ENCODE measurements at regions not wholly inside any gene's neighbourhood (a gene's known extent, or its start where the extent isn't known, plus 50 kb on each side); places are given as distances from the start of the nearest gene placed in this dataset.

DNA sequence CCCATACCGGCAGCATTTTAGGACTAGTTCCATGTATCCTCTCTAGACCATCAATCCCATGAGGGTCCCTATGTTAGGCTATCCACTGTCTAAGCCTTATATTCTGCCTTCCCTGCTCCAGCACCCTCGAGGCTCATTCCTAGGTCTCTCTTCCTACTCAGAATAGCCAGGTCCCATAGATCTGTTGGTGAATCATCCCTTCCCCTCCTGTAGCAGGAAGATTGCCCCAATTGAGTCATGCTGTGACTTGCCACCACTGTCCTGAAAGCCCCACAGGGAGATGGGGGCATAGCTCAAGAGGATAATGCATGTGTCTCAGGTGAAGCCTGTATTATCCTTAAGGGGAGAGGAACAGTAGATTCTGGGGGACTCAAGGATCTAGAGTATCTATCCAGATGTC lies 143.1 kb upstream of the MOCS1 start:
- DNase-seq (ENCODE audit: low read depth in 2 of 2), result no peak

GRCh38 chr6:40075056-40075590 lies 140.9 kb upstream of the MOCS1 start:
- DNase-seq (ENCODE audit: low read depth in 2 of 2), result no peak

DNA sequence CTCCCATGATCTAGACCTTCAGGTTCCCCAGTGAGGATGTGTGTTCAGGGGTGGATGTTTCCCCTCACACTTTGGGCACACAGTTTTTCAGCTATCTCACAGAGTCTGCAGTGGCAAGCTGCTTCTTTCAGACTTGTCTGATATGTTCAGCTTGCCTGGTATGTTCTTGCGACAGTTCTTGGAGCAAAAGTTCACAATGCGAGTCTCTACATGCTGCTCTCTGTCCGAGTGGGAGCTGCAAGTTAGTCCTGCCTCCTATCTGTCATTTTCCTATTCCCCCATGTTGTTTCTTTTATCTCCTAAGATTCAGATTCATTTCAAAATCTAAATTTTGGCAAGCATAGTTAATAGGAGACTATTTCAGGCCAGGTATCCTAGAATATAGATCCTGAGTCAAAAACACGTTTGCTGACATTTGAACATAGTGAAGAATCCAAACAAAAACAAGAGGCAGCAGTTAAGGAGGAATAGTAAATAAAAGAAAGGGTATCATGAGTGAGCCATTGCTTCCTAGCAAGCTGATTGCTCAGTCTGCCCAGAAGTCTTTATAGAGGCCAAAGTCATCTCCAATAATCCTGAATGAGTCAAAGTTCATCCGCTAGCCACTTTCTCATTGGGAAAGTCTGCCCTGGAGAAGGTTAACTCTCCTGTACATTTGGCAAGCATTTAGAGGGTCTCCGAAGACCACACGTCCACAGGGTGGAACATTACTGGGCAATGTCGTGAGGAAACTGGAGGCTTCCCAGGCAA lies 140.2 kb upstream of the MOCS1 start:
- no peak for DNase-seq (ENCODE audit: low read depth in 2 of 2)

DNA sequence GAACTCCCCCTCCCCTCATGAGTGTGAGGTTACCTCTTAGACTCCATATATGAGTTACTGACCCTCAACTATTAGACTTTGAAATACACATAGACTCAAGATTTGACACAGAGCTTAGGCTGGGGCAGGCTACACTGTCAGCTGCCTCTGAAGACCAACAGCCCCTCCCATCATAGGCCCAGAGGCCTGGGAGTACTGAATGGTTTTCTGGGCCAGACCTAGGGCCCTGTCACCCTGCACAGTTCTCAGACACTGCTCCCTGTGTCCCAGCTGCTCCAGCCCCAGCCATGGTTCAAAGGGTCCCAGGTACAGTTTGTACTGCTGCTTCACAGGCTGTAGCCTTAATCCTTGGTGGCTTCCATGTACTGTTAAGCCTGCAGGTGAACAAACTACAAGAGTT lies 132.1 kb upstream of the MOCS1 start:
- DNase-seq (ENCODE audit: low read depth in 2 of 2), result no peak

GRCh38 chr6:40056865-40057264 lies 122.6 kb upstream of the MOCS1 start:
- no peak for DNase-seq (ENCODE audit: low read depth in 2 of 2)

- DNase-seq (ENCODE audit: low read depth in 2 of 2), result no peak
Observed at GRCh38 chr6:40054602-40055001, 120.3 kb upstream of the MOCS1 start.

- DNase-seq (ENCODE audit: low read depth in 2 of 2), result no peak
Observed at GRCh38 chr6:40054186-40054585, 119.9 kb upstream of the MOCS1 start.

- DNase-seq (ENCODE audit: low read depth in 2 of 2), result no peak
Observed at GRCh38 chr6:40049128-40049527, 114.9 kb upstream of the MOCS1 start.

GRCh38 chr6:40044196-40044595 lies 109.9 kb upstream of the MOCS1 start:
- DNase-seq (ENCODE audit: low read depth in 2 of 2), result no peak

GRCh38 chr6:40042232-40042631 lies 108.0 kb upstream of the MOCS1 start:
- no peak for DNase-seq (ENCODE audit: low read depth in 2 of 2)

GRCh38 chr6:40039042-40039441 lies 104.8 kb upstream of the MOCS1 start:
- DNase-seq (ENCODE audit: low read depth in 2 of 2), result no peak

GRCh38 chr6:40038626-40039025 lies 104.4 kb upstream of the MOCS1 start:
- no peak for DNase-seq (ENCODE audit: low read depth in 2 of 2)

DNA sequence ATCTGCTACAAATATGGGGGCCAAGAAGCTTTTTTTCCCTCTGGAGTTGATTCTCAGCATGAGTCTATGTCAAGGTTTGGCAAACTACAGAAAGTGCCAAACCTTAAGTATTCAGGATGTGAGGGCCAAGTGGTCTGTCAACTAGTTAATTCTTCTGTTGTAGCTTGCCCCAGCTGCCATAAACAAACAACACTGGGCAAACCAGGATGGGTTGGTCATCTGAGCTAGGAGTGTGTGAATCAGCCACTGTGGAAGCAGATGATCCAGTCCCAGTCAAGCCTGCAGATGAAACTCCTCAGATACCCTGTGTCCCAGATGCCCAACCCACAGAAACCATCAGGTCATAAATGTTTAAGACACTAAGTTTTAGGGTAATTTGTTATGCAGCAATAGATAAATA lies 103.0 kb upstream of the MOCS1 start:
- DNase-seq (ENCODE audit: low read depth in 2 of 2), result no peak

DNA sequence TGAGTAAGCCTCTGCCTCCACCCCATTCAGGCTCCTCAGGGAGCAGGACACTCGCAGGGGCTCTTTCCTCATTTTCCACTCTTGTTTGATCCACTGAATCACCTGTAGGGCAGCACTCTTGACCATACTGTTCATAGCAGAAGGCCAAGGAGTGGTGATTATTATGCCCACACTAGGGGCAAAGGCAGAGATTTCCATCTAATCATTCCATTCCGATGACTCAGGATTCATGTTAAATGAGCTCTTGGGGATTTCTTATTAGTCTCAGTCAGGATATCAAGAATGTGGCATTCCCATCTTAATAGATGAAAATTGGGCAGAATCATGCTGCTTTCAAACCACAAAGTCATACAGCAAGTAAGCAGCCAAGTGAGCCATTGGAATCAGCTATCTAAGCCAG lies 101.9 kb upstream of the MOCS1 start:
- no peak for DNase-seq (ENCODE audit: low read depth in 2 of 2)

- DNase-seq (ENCODE audit: low read depth in 2 of 2), result no peak
Observed at GRCh38 chr6:40028449-40028848, 94.2 kb upstream of the MOCS1 start.

DNA sequence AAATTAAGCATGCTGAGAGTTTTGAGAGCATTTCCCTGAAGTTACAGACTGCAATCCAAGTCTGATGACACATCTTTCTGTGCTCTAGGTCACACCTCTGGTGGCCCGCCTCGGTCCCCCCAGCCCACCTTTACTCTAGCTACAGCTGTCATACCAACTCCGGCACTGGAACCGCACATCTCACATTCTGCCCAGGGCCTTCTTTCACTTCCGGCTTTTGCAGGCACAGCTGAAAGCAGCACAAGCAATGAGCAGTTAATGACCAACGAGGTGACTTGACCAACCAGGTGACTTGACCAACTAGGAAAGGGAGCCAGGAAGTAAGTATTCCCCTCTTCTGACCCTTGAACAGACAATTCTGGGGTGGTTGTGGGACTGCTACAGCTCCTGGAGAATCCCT lies 88.6 kb upstream of the MOCS1 start:
- no peak for DNase-seq (ENCODE audit: low read depth in 2 of 2)

GRCh38 chr6:40020166-40020565 lies 85.9 kb upstream of the MOCS1 start:
- no peak for DNase-seq (ENCODE audit: low read depth in 2 of 2)

- DNase-seq (ENCODE audit: low read depth in 2 of 2), result no peak
Observed at GRCh38 chr6:40015530-40015929, 81.3 kb upstream of the MOCS1 start.

- no peak for DNase-seq (ENCODE audit: low read depth in 2 of 2)
Observed at GRCh38 chr6:40011844-40012243, 77.6 kb upstream of the MOCS1 start.

DNA sequence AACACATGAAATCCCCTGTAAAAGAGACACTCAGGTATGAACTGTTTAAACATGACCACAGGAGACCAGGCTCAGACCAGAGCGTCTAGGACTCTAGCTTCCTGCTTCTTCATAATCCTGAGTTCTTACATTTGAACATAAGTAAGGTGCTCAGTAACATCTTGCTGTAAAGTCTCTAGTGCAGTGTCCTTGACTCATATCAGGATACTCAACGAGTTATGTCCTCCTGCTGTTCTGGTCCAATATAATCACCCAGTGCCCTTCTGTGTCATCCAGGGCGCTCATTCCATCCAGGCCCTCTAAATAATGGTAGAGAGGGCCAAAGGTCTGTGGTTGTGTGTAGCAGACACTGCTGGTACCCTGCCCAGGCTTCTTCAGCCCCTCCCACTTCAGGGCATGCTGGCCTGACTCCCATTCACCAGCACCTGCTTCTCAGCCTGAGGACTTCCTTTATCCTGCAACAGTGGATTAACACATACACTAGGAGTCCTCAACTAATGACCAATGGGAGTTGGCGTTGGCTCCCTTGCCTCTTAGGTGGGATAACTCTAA lies 66.8 kb upstream of the MOCS1 start:
- no peak for DNase-seq (ENCODE audit: low read depth in 2 of 2)

GRCh38 chr6:39999006-39999867 lies 65.0 kb upstream of the MOCS1 start:
- no peak for DNase-seq (ENCODE audit: low read depth in 2 of 2)

GRCh38 chr6:39998126-39998525 lies 63.9 kb upstream of the MOCS1 start:
- DNase-seq (ENCODE audit: low read depth in 2 of 2), result no peak

All from stimulated activated CD4-positive, alpha-beta T cell treated with anti-CD3 and anti-CD28 coated beads, Interleukin-4, amount 100 ng/mL, for 48 hours (primary cell).